Activated CD8-positive, alpha-beta T cell treated with anti-CD3 and anti-CD28 coated beads for 36 hours (primary cell): ENCODE measurements at regions not wholly inside any gene's neighbourhood (a gene's known extent, or its start where the extent isn't known, plus 50 kb on each side); places are given as distances from the start of the nearest gene placed in this dataset.

Experiments
- ATAC-seq: fragments of 200-7000 bp; cut with Tn5 transposase; one replicate; pipeline ENCODE4 v1.10.0; 2021; ENCODE audit warnings: mild to moderate bottlenecking, moderate library complexity
- CTCF ChIA-PET: fragments of 350-600 bp; sonication (Branson Sonifier 250); formaldehyde crosslinking; loops from one replicate; lab custom pipeline; 2021; ENCODE audit warnings: antibody characterized with exemption; lab: Charles Lee
- POLR2A ChIA-PET: fragments of 350-600 bp; sonication (Branson Sonifier 250); formaldehyde crosslinking; loops from one replicate; lab custom pipeline; 2021; ENCODE audit warnings: antibody characterized with exemption; lab: Charles Lee
- DNase-seq: peaks from one replicate; pipeline ENCODE4 v3.0.0-alpha.2; 2020
- H3K27ac Mint-ChIP-seq: one replicate; pipeline ENCODE4 v1.8.0; 2021; ENCODE audit warnings: mild to moderate bottlenecking, mixed read lengths
- H3K27me3 Mint-ChIP-seq: one replicate; pipeline ENCODE4 v1.8.0; 2021; ENCODE audit warnings: mixed read lengths
- H3K36me3 Mint-ChIP-seq: one replicate; pipeline ENCODE4 v1.8.0; 2021; ENCODE audit warnings: low read depth, mixed read lengths
- H3K4me1 Mint-ChIP-seq: one replicate; pipeline ENCODE4 v1.8.0; 2021; ENCODE audit warnings: low read depth, mixed read lengths
- H3K4me3 Mint-ChIP-seq: one replicate; pipeline ENCODE4 v1.8.0; 2021; ENCODE audit warnings: mild to moderate bottlenecking, moderate library complexity, mixed read lengths
- H3K9me3 Mint-ChIP-seq: one replicate; pipeline ENCODE4 v1.8.0; 2021; ENCODE audit warnings: mixed read lengths
- intact Hi-C: fragments of 100-400 bp; cut with micrococcal nuclease; formaldehyde crosslinking; loops from one replicate; pipeline ENCODE4 v1.10.0; 2022
- TF ChIP-seq, protein P1 (sequence below): fragments of 200-600 bp; IDR thresholded peaks from one replicate; pipeline ENCODE4 v1.8.0; 2022; ENCODE audit warnings: antibody characterized with exemption, mild to moderate bottlenecking

DNA sequence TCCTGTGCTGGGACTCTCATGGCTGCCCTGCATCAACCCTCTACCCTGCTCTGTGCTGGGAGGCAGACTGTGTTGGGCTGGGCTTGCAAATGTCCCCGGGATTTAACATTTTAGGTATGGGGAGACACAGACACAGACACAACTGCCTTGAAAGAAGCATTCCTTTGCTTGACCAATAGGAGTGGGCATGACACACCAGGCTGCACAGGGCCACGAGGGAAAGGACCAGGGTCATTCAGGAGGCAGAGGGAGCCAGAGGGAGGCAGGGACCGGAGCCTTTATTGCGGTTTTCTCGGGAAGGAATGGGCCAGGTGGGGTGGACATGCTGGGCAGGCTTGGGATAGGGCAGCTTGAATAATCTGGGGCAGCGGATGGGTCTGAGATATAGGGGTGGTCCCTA, 238.7 kb upstream of the COPS8 start:
- Mint-ChIP-seq H3K9me3 (no peaks in the 10 kb centered on the region), H3K4me3 (no peak overlapping the region), H3K27ac (no peak overlapping the region), H3K36me3 (no peaks in the 10 kb centered on the region), H3K4me1 (no peaks in the 10 kb centered on the region), H3K27me3 (peaks cover 2% of the 10 kb centered on the region)
- TF ChIP-seq, protein P1, sequence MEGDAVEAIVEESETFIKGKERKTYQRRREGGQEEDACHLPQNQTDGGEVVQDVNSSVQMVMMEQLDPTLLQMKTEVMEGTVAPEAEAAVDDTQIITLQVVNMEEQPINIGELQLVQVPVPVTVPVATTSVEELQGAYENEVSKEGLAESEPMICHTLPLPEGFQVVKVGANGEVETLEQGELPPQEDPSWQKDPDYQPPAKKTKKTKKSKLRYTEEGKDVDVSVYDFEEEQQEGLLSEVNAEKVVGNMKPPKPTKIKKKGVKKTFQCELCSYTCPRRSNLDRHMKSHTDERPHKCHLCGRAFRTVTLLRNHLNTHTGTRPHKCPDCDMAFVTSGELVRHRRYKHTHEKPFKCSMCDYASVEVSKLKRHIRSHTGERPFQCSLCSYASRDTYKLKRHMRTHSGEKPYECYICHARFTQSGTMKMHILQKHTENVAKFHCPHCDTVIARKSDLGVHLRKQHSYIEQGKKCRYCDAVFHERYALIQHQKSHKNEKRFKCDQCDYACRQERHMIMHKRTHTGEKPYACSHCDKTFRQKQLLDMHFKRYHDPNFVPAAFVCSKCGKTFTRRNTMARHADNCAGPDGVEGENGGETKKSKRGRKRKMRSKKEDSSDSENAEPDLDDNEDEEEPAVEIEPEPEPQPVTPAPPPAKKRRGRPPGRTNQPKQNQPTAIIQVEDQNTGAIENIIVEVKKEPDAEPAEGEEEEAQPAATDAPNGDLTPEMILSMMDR: no peak
- POLR2A ChIA-PET: no interaction called here
- intact Hi-C loops: no loop called here
- CTCF ChIA-PET: no interaction called here
- DNase-seq (no peak), ATAC-seq (no peak)

DNA sequence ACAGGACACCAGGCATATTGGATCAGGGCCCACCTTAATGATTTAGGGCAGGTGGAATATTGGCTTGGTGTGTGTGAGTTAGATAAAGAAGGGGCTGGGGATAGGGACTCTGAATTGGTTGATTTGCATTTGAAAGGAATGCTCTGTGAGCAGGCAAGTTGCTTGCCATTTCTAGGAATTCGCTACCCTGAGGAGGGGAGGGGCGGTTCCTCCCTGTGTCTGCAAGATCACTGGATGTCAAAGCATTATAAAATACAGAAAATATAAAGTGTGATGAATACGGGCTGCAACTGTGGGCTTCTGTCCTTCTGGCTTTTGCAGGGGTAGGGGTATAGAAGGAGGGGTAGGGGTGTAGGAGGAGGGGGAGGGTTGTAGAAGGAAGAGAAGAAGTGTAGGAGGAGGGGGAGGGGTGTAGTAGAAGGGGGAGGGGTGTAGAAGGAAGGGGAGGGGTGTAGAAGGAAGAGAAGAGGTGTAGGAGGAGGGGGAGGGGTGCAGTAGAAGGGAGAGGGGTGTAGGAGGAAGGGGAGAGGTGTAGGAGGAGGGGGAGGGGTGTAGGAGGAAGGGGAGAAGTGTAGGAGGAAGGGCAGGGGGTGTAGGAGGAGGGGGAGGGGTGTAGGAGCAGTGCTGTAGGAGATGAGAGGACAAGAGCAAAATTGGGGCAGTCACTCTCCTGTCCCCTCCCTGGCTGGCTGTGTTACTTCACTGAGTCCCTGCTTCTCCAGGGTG, 238.0 kb upstream of the COPS8 start:
- no peaks in the 10 kb centered on the region for H3K9me3 Mint-ChIP-seq
- DNase-seq (no peak), ATAC-seq (no peak)
- H3K4me1 Mint-ChIP-seq: no peaks in the 10 kb centered on the region
- intact Hi-C loops: no loop called here
- no peak overlapping the region for H3K27ac Mint-ChIP-seq
- POLR2A ChIA-PET: no interaction called here
- CTCF ChIA-PET: no interaction called here
- no peaks in the 10 kb centered on the region for H3K36me3 Mint-ChIP-seq
- TF ChIP-seq, protein P1: no peak
- no peak overlapping the region for H3K4me3 Mint-ChIP-seq
- H3K27me3 Mint-ChIP-seq: peaks cover 2% of the 10 kb centered on the region

DNA sequence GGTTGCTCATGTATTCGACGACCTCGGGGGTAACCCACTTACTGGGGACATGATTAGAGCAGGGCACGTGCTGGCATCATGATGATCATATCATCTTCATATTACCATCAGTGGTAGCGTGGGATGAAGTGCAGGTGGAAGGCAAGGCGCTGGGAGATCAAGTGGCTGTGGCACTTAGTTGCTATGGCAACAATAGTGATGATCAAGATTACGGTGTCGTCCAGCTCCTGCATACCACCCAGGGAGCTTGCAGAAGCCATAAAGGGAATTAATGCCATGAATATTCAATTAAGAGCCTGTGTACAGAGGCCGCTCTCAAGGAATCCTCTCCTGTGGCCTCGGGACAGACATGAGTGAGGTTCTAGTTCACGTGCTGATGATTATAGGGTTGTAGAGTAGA, 237.2 kb upstream of the COPS8 start:
- no peak overlapping the region for H3K4me3 Mint-ChIP-seq
- no peaks in the 10 kb centered on the region for H3K4me1 Mint-ChIP-seq
- ChIA-PET CTCF (no interaction called here), POLR2A (no interaction called here)
- intact Hi-C loops: no loop called here
- TF ChIP-seq, protein P1: no peak
- H3K27ac Mint-ChIP-seq: no peak overlapping the region
- no peaks in the 10 kb centered on the region for H3K36me3 Mint-ChIP-seq
- ATAC-seq: no peak
- peaks cover 2% of the 10 kb centered on the region for H3K27me3 Mint-ChIP-seq
- H3K9me3 Mint-ChIP-seq: no peaks in the 10 kb centered on the region
- no peak for DNase-seq

GRCh38 chr2:236849508-236849907, 236.2 kb upstream of the COPS8 start:
- no peak for DNase-seq
- H3K27me3 Mint-ChIP-seq: peaks cover 2% of the 10 kb centered on the region
- ATAC-seq: no peak
- no peaks in the 10 kb centered on the region for H3K9me3 Mint-ChIP-seq
- no peak overlapping the region for H3K4me3 Mint-ChIP-seq
- no peaks in the 10 kb centered on the region for H3K4me1 Mint-ChIP-seq
- TF ChIP-seq, protein P1: no peak
- intact Hi-C loops: no loop called here
- CTCF ChIA-PET: no interaction called here
- POLR2A ChIA-PET: no interaction called here
- H3K36me3 Mint-ChIP-seq: no peaks in the 10 kb centered on the region
- no peak overlapping the region for H3K27ac Mint-ChIP-seq

GRCh38 chr2:236849940-236850339, 235.7 kb upstream of the COPS8 start:
- Mint-ChIP-seq H3K36me3 (no peaks in the 10 kb centered on the region), H3K4me3 (no peak overlapping the region), H3K4me1 (no peaks in the 10 kb centered on the region), H3K27me3 (peaks cover 2% of the 10 kb centered on the region), H3K9me3 (no peaks in the 10 kb centered on the region), H3K27ac (no peak overlapping the region)
- no peak for ATAC-seq
- TF ChIP-seq, protein P1: no peak
- no peak for DNase-seq
- ChIA-PET POLR2A (no interaction called here), CTCF (no interaction called here)
- intact Hi-C loops: no loop called here
